ENCODE measurements at regions not wholly inside any gene's neighbourhood (a gene's known extent, or its start where the extent isn't known, plus 50 kb on each side); places are given as distances from the start of the nearest gene placed in this dataset.

DNA sequence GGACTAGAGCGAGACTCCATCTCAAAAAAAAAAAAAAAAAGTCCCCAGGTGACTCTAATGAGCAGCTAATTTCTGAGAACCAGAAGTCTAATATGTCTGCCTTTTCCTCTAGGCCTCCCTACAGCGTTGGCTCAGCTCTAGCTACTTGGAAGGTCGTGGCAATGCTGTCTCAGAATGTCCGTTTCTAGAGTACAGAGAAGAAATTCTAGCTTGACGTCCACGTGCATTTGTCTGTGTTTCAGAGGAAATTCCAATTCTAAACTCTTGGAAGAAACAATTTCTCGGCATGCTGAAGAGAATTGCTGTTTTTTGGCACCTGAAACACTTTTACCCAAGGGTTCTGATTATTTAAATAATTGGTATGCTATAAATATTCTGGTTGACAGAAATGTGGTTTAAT lies 78.8 kb downstream of the SOX2 start:
- no peak for DNase-seq (ENCODE audit: low spot score)

DNA sequence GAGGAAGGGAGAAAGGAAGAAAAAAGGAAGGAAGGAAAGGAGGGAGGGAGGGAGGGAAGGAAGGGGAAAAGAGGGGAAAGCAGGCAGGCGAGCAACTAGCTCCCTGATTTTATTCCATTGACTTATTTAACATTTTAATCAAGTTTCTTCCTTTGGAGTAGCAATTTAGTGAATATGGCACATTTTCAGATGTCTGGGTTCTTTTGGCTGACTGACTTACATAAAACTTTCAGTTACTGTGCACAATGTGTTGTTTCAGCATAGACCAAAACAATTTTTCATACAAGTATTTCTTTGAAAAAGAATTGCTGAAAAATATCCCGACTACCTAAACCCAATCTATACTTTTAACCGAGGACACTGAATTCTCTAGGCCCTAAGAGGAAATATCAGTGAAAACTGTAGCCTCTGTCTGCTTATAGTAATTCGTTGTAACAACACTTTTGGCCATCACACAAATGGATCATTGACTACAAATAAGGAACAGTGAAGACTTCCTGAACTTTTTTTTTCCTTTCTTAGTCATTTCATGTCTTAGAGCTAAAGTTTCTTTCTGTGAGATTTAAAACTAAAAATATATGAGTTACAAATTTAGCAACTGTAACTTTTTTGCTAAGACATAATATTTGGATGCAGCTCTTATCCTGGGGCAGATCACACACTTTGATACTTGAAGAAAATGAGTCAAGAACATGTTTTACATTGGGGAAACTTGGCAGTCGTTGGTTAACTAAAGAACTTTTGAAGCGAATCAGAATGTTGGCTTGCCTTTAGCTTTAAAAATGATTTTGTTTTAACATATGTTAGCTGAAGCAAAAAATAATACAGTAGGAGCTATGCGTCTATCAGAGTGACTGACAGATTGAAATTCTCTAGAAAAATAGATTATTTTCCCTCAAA lies 79.6 kb downstream of the SOX2 start:
- no peak for DNase-seq (ENCODE audit: low spot score)
- in situ Hi-C loops (cut with MboI; ENCODE audit: low sequenced_read_pairs, unreplicated experiment) = no loop called here

More for the DNA sequence above, 78.8 kb downstream of the SOX2 start:
- TF ChIP-seq, protein P1, sequence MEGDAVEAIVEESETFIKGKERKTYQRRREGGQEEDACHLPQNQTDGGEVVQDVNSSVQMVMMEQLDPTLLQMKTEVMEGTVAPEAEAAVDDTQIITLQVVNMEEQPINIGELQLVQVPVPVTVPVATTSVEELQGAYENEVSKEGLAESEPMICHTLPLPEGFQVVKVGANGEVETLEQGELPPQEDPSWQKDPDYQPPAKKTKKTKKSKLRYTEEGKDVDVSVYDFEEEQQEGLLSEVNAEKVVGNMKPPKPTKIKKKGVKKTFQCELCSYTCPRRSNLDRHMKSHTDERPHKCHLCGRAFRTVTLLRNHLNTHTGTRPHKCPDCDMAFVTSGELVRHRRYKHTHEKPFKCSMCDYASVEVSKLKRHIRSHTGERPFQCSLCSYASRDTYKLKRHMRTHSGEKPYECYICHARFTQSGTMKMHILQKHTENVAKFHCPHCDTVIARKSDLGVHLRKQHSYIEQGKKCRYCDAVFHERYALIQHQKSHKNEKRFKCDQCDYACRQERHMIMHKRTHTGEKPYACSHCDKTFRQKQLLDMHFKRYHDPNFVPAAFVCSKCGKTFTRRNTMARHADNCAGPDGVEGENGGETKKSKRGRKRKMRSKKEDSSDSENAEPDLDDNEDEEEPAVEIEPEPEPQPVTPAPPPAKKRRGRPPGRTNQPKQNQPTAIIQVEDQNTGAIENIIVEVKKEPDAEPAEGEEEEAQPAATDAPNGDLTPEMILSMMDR (IDR thresholded peaks at IDR 0.05; ENCODE audit: borderline replicate concordance, control extremely low read depth, extremely low read depth, insufficient read depth, missing control alignments) = no peak
- in situ Hi-C loops (cut with MboI; ENCODE audit: low sequenced_read_pairs, unreplicated experiment) = no loop called here

DNA sequence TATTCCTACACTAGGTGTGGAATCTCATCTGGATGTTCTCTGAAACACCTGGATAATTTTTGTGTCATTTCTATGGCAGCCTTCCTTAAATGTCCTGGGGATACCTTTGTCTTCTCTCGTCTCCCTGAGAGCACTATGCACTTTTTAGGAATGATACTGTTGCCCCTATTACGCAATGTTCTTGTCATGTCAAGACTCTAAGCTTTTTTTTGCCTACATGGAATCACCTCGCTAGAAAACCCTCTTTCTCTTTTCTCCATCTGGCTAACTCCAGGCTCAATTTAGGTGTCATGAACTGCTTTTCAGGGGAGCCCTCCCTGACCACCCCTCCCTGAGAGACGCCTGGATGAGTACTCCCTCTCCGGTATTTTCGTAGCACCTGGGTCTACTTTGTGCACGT lies 81.3 kb downstream of the SOX2 start:
- in situ Hi-C loops (cut with MboI; ENCODE audit: low sequenced_read_pairs, unreplicated experiment) = no loop called here
- DNase-seq (ENCODE audit: low spot score) = no peak
- TF ChIP-seq, protein P1 (IDR thresholded peaks at IDR 0.05; ENCODE audit: borderline replicate concordance, control extremely low read depth, extremely low read depth, insufficient read depth, missing control alignments) = no peak

More for the DNA sequence above, 79.6 kb downstream of the SOX2 start:
- TF ChIP-seq, protein P1 (IDR thresholded peaks at IDR 0.05; ENCODE audit: borderline replicate concordance, control extremely low read depth, extremely low read depth, insufficient read depth, missing control alignments) = no peak

DNA sequence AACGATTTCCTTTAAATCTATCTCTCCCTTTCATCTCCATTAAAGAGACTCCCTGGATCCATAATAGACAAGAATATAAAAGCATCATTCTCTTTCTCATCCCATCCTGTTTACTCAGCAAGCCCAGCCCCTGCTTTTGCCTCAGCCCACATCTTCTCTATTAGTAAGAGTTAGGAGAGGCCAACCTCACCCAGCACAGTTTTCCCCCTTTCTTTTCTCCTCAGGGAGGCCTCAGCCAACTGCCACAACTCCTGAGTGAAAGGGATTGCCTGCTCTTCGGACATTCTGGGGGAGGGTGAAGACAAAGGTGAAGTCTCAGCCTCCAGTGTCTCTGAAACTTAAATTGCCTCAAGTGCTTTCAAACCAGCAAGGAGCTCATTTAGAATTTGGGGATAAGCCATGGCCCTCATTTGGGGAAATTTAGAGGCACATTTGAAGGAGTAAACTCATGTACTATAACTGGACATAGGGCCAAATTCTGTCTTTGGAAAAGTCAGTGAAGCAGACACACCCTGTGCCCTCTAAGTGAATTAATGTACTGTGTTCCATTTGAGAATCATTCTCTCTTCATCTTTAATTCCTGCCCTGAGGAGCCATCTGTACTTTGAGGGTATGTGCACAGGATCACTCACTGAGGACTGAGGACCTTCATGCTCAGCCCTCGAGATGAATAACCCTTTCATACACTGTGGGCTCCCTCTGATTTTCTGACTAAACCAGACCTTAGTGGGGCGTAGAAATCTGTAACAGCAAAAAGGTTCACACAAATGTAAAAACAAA lies 82.5 kb downstream of the SOX2 start:
- no peak for DNase-seq (ENCODE audit: low spot score)
- in situ Hi-C loops (cut with MboI; ENCODE audit: low sequenced_read_pairs, unreplicated experiment) = no loop called here
- TF ChIP-seq, protein P1 (IDR thresholded peaks at IDR 0.05; ENCODE audit: borderline replicate concordance, control extremely low read depth, extremely low read depth, insufficient read depth, missing control alignments) = no peak

DNA sequence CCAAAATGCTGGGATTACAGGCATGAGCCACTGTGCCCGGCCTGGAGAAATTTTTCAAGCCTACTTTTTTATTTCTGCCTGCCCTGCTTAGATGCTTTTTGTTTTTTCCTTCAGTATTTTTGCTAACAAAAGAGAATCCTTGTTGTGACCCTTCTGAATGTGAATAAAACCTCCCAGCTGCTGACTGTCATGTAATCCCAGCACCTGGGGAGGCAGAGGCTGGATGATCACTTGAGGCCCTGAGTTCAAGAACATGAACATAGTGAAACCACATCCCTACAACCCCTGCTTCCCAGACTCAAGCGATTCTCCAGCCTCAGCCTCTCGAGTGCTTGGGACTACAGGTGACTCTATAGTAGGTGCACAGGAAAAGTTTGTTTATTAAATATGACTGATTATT lies 84.9 kb downstream of the SOX2 start:
- in situ Hi-C loops (cut with MboI; ENCODE audit: low sequenced_read_pairs, unreplicated experiment) = no loop called here
- TF ChIP-seq, protein P1 (IDR thresholded peaks at IDR 0.05; ENCODE audit: borderline replicate concordance, control extremely low read depth, extremely low read depth, insufficient read depth, missing control alignments) = no peak
- no peak for DNase-seq (ENCODE audit: low spot score)

DNA sequence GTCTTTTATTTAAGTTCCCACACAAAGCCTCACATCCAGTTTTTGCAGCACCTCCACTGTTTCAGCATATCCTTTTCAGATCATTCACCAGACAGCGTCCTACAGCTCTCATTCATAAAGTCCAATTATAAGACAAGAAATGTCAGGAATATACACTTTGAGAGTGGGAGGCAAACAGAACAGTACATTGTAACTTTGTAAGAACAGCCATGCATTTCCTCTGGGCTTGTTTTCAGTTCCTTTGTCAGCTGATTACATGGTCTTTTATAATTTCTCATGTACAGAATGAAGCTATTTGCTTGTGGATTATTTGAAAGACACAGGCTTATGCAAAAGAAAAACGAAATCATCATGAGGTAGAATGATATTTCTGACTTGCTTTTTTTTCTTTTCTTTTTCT lies 85.7 kb downstream of the SOX2 start:
- DNase-seq (ENCODE audit: low spot score) = no peak
- TF ChIP-seq, protein P1 (IDR thresholded peaks at IDR 0.05; ENCODE audit: borderline replicate concordance, control extremely low read depth, extremely low read depth, insufficient read depth, missing control alignments) = no peak
- in situ Hi-C loops (cut with MboI; ENCODE audit: low sequenced_read_pairs, unreplicated experiment) = no loop called here
